GM13976 (cell line): ENCODE measurements at regions not wholly inside any gene's neighbourhood (a gene's known extent, or its start where the extent isn't known, plus 50 kb on each side); places are given as distances from the start of the nearest gene placed in this dataset.

ENCODE experiments used
- DNase-seq: peaks from one replicate; pipeline ENCODE4 v3.0.0; 2012; ENCODE audit warnings: low spot score
- CTCF ChIP-seq: IDR thresholded peaks from 2 replicates; pipeline ENCODE4 v1.5.1; 2012; ENCODE audit warnings: borderline replicate concordance, mild to moderate bottlenecking; ENCODE audit not compliant: insufficient read depth; ENCODE audit errors: extremely low read depth, missing control alignments, control extremely low read depth
- in situ Hi-C: fragments of 300-500 bp; cut with MboI; formaldehyde crosslinking; loops from one replicate; pipeline ENCODE4 v1.12.0; 2022; ENCODE audit warnings: low sequenced_read_pairs, mixed read lengths, inconsistent platforms; ENCODE audit not compliant: unreplicated experiment

DNA sequence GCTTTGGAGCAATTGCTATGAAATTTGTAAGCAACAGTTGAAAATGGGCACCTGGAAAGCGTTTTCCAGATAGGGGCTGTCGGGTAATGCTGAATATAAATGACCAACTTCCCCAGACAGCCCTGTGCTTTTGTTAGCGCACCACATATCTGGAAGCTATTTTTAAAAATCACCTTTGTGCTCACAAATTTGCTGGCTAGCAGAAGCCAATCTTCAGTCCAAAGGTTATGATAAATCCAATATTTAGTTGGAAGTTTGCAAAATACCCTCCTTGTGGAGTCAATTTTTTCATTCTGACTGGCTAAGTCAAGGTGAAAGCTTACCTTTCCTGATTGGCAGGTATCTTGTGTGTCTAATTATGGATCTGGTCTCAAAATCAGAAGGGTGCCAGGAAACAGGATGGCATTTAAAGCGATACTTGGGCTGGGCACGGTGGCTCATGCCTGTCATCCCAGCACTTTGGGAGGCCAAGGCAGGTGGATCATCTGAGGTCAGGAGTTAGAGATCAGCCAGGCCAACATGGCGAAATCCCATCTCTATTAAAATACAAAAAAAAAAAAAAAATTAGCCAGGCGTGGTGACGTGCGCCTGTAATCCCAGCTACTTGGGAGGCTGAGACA is 124.1 kb upstream of the AJAP1 start:
- no peak for DNase-seq
- no peak for TF ChIP-seq CTCF
- in situ Hi-C loops, result no loop called here

- no peak for TF ChIP-seq CTCF
- in situ Hi-C loops, result no loop called here
- no peak for DNase-seq
These were observed 122.6 kb upstream of the AJAP1 start for GRCh38 chr1:4531842-4532241.

GRCh38 chr1:4532656-4533055 is 121.8 kb upstream of the AJAP1 start:
- TF ChIP-seq CTCF, result no peak
- DNase-seq, result no peak
- in situ Hi-C loops, result no loop called here

- no peak for DNase-seq
- in situ Hi-C loops, result no loop called here
- TF ChIP-seq CTCF, result no peak
These were observed 107.5 kb upstream of the AJAP1 start for GRCh38 chr1:4546911-4547310.

GRCh38 chr1:4549930-4550329 is 104.5 kb upstream of the AJAP1 start:
- TF ChIP-seq CTCF, result no peak
- in situ Hi-C loops, result no loop called here
- DNase-seq, result no peak

- in situ Hi-C loops, result no loop called here
- DNase-seq, result no peak
- TF ChIP-seq CTCF, result no peak
These were observed 103.5 kb upstream of the AJAP1 start for GRCh38 chr1:4550941-4551340.
